Endothelial cell of umbilical vein (primary cell): ENCODE measurements at regions not wholly inside any gene's neighbourhood (a gene's known extent, or its start where the extent isn't known, plus 50 kb on each side); places are given as distances from the start of the nearest gene placed in this dataset.

ENCODE experiments used
- BruUV-seq: library from RNA; stranded (reverse); fragments of 400-500 nt; replicated peaks from 2 replicates; lab custom pipeline; 2021; lab: Mats Ljungman, UMichigan
- CTCF ChIA-PET: fragments of 300-600, 350-600 bp; sonication (Branson Sonifier 250); formaldehyde crosslinking; loops from one replicate; lab custom pipeline; 2021; ENCODE audit warnings: antibody characterized with exemption, inconsistent platforms; lab: Charles Lee
- POLR2A ChIA-PET: fragments of 300-600, 350-600 bp; sonication (Branson Sonifier 250); formaldehyde crosslinking; loops from one replicate; lab custom pipeline; 2021; ENCODE audit warnings: antibody characterized with exemption, inconsistent platforms; lab: Charles Lee
- DNase-seq: peaks from one replicate; pipeline ENCODE4 v3.0.0-alpha.2; 2011; ENCODE audit warnings: low read depth, low spot score
- FAIRE-seq: peaks from 2 replicates; lab custom pipeline; 2011; peaks lifted over from hg19 to GRCh38; lab: Jason Lieb, UNC
- H2AFZ ChIP-seq: 2 replicates; pipeline ENCODE4 v1.6.0; 2012; ENCODE audit warnings: low read depth, low read length, control low read depth, inconsistent platforms
- H3K27ac ChIP-seq: 2 replicates; pipeline ENCODE4 v1.5.1; 2011; ENCODE audit warnings: low read depth, mild to moderate bottlenecking, control low read depth, low read length, moderate library complexity; ENCODE audit not compliant: insufficient read depth
- H3K27me3 ChIP-seq, 2 experiments: 2 replicates each; pipeline versions ENCODE4 v1.6.0 to v1.6.1; 2011; ENCODE audit warnings: low read length in 2 of 2, mixed read lengths in 1 of 2; ENCODE audit not compliant: control insufficient read depth in 2 of 2, insufficient read depth in 2 of 2
- H3K36me3 ChIP-seq, 2 experiments: 2 replicates in 1 of 2; 3 replicates in 1 of 2; pipeline ENCODE4 v1.5.1; 2011; ENCODE audit warnings: low read length in 2 of 2, mild to moderate bottlenecking in 1 of 2, moderate library complexity in 1 of 2; ENCODE audit not compliant: control insufficient read depth in 2 of 2, insufficient read depth in 2 of 2; ENCODE audit errors: extremely low read depth in 1 of 2
- H3K4me1 ChIP-seq: 3 replicates; pipeline ENCODE4 v1.5.1; 2011; ENCODE audit warnings: mild to moderate bottlenecking, low read length; ENCODE audit not compliant: control insufficient read depth, insufficient read depth; ENCODE audit errors: extremely low read depth
- H3K4me2 ChIP-seq: 2 replicates; pipeline ENCODE4 v1.6.1; 2011; ENCODE audit warnings: low read length, control low read depth, mixed read lengths; ENCODE audit not compliant: insufficient read depth
- H3K4me3 ChIP-seq, 3 experiments: fragments of 200-600 bp in 1 of 3; sonication (generic), shearing (Covaris generic) in 1 of 3; replicated peaks in 1 of 3; 2 replicates each; pipeline ENCODE4 v1.5.1; 2011 to 2016; ENCODE audit warnings: control low read depth in 3 of 3, low read length in 3 of 3, mild to moderate bottlenecking in 2 of 3, inconsistent platforms in 1 of 3, low read depth in 1 of 3, moderate library complexity in 1 of 3; ENCODE audit not compliant: insufficient read depth in 1 of 3
- H3K79me2 ChIP-seq: 2 replicates; pipeline ENCODE4 v1.6.0; 2012; ENCODE audit warnings: low read length, inconsistent platforms; ENCODE audit not compliant: control insufficient read depth, insufficient read depth
- H3K9ac ChIP-seq: replicated peaks from 2 replicates; pipeline ENCODE3; 2011; ENCODE audit warnings: low read length, control low read depth; ENCODE audit not compliant: insufficient read depth; ENCODE audit errors: extremely low read depth
- H3K9me1 ChIP-seq: replicated peaks from 3 replicates; pipeline ENCODE4 v1.6.0; 2011; ENCODE audit warnings: mild to moderate bottlenecking, low read length; ENCODE audit not compliant: control insufficient read depth, insufficient read depth; ENCODE audit errors: extremely low read depth
- H3K9me3 ChIP-seq: replicated peaks from 2 replicates; pipeline ENCODE4 v1.5.1; 2012; ENCODE audit warnings: low read length, inconsistent platforms; ENCODE audit not compliant: control insufficient read depth, insufficient read depth
- H4K20me1 ChIP-seq: replicated peaks from 2 replicates; pipeline ENCODE3; 2011; ENCODE audit warnings: mild to moderate bottlenecking, low read length; ENCODE audit not compliant: control insufficient read depth, insufficient read depth; ENCODE audit errors: extremely low read depth
- CTCF ChIP-seq, 2 donors: IDR thresholded peaks; 1 replicate in 1 of 2; 2 replicates in 1 of 2; pipeline ENCODE4 v1.5.1; 2011; ENCODE audit warnings: low read length in 2 of 2, mild to moderate bottlenecking in 2 of 2, moderate library complexity in 2 of 2, control low read depth in 1 of 2, inconsistent platforms in 1 of 2, low read depth in 1 of 2; ENCODE audit not compliant: insufficient read depth in 1 of 2; ENCODE audit errors: extremely low read depth in 1 of 2
- EZH2 ChIP-seq: IDR thresholded peaks from 2 replicates; pipeline ENCODE4 v1.6.1; 2012; ENCODE audit warnings: borderline replicate concordance, low read depth, mild to moderate bottlenecking, moderate library complexity, low read length, inconsistent platforms; ENCODE audit not compliant: severe bottlenecking
- GATA2 ChIP-seq: IDR thresholded peaks from 2 replicates; pipeline ENCODE4 v1.7.0; 2011; ENCODE audit warnings: low read depth, mild to moderate bottlenecking, moderate library complexity, mixed read lengths, low read length; ENCODE audit not compliant: insufficient read length, insufficient read depth
- JUN ChIP-seq: IDR thresholded peaks from 2 replicates; pipeline ENCODE4 v1.6.1; 2011; ENCODE audit warnings: borderline replicate concordance, low read depth; ENCODE audit not compliant: insufficient read length, insufficient read depth
- MYC ChIP-seq: IDR thresholded peaks from one replicate; pipeline ENCODE4 v1.6.1; 2011; ENCODE audit warnings: mild to moderate bottlenecking, low read depth, low read length
- POLR2A ChIP-seq: IDR thresholded peaks from 2 replicates; pipeline ENCODE4 v1.6.1; 2012; ENCODE audit warnings: low read depth, mild to moderate bottlenecking, control low read depth, low read length
- POLR2AphosphoS5 ChIP-seq: IDR thresholded peaks from 2 replicates; pipeline ENCODE4 v1.6.1; 2012; ENCODE audit warnings: low read depth, mild to moderate bottlenecking, control low read depth, low read length, moderate library complexity; ENCODE audit not compliant: insufficient read depth
- dilution Hi-C: fragments of 300-500 bp; cut with MboI; formaldehyde crosslinking; loops from one replicate; pipeline ENCODE4 v1.15.0; 2019; ENCODE audit warnings: low sequenced_read_pairs; ENCODE audit not compliant: extremely low pct_ligation_motif_present
- intact Hi-C: fragments of 100-400 bp; cut with micrococcal nuclease; formaldehyde crosslinking; loops from one replicate; pipeline ENCODE4 v1.10.0; 2022
- TF ChIP-seq, protein P1 (sequence below): IDR thresholded peaks from 2 replicates; pipeline ENCODE4 v1.6.1; 2011; ENCODE audit not compliant: insufficient read depth, insufficient read length

DNA sequence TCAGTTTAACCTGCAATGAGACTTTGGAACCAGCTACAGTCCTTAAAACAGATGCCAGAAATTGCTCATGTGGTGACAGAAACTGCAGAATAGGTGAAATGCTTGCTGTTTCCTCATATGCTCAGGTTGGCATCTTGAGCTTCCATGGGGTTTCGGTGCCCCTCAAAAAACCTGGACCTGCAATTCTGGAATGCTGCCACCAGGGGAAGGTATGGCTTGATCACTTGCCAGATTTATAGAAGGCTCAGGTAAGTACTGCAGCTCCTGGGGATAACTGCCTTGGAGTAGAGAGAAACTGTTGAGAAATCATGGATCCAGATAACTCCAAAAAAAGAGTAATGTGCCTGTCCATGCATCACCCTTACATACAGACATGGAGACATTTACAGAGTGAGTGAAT is 113.0 kb downstream of the CTTN start:
- H4K20me1 ChIP-seq, result no peaks in the 10 kb centered on the region
- H3K4me3 ChIP-seq, result no peak overlapping the region
- intact Hi-C loops, result no loop called here
- H3K9me1 ChIP-seq, result no peaks in the 10 kb centered on the region
- no peaks in the 10 kb centered on the region for H3K4me1 ChIP-seq
- no peak for FAIRE-seq
- CTCF ChIA-PET, result no interaction called here
- no peaks in the 10 kb centered on the region for H3K27me3 ChIP-seq
- no peak overlapping the region for H3K4me2 ChIP-seq
- dilution Hi-C loops, result no loop called here
- no peak overlapping the region for H2AFZ ChIP-seq
- H3K9me3 ChIP-seq, result peaks cover 2% of the 10 kb centered on the region
- H3K79me2 ChIP-seq, result no peaks in the 10 kb centered on the region
- POLR2A ChIA-PET, result no interaction called here
- no peak overlapping the region for H3K27ac ChIP-seq
- BruUV-seq, result no TSS peak
- no peak for DNase-seq
- H3K36me3 ChIP-seq, result no peaks in the 10 kb centered on the region
- no peak overlapping the region for H3K9ac ChIP-seq
- TF ChIP-seq GATA2, result no peak
- no peak for TF ChIP-seq JUN
- no peak for TF ChIP-seq POLR2A
- TF ChIP-seq, protein P1, sequence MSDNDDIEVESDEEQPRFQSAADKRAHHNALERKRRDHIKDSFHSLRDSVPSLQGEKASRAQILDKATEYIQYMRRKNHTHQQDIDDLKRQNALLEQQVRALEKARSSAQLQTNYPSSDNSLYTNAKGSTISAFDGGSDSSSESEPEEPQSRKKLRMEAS, result no peak
- TF ChIP-seq EZH2, result no peak
- TF ChIP-seq POLR2AphosphoS5, result no peak
- TF ChIP-seq CTCF (IDR thresholded peaks at IDR 0.05; ENCODE audit: extremely low read depth in 1 of 2, insufficient read depth in 1 of 2, low read depth in 1 of 2, low read length in 2 of 2), result no peak
- TF ChIP-seq MYC, result no peak
